VCaP (cell line): ENCODE measurements at regions not wholly inside any gene's neighbourhood (a gene's known extent, or its start where the extent isn't known, plus 50 kb on each side); places are given as distances from the start of the nearest gene placed in this dataset.

Experiments
- H3K27ac ChIP-seq: fragments of 450-650 bp; 2 replicates; pipeline ENCODE4 v1.5.1; 2017
- TF ChIP-seq, protein P1 (sequence below): fragments of 450-650 bp; conservative IDR thresholded peaks from 2 replicates; pipeline ENCODE4 v1.5.1; 2017; ENCODE audit warnings: mild to moderate bottlenecking, moderate library complexity

DNA sequence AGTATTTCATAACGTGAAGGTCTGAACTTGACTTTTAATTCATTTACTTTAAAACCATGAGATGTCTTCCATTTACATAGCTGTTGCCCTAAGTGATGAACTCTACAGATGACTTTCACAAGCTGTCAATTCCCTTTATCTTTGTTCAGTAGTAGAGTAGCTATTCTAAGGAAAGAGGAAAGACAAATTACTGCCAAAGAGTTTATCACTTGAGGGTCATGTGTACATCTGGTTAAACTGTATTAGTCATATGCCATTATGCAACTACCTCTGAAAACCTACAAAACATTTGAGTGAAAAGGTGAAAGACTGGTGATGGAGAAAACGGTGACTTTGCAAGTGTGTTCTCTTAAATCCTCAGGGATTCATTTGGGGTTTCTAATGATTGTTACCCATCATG is 763.9 kb downstream of the TMEM182 start:
- no peak overlapping the region for H3K27ac ChIP-seq
- TF ChIP-seq, protein P1, sequence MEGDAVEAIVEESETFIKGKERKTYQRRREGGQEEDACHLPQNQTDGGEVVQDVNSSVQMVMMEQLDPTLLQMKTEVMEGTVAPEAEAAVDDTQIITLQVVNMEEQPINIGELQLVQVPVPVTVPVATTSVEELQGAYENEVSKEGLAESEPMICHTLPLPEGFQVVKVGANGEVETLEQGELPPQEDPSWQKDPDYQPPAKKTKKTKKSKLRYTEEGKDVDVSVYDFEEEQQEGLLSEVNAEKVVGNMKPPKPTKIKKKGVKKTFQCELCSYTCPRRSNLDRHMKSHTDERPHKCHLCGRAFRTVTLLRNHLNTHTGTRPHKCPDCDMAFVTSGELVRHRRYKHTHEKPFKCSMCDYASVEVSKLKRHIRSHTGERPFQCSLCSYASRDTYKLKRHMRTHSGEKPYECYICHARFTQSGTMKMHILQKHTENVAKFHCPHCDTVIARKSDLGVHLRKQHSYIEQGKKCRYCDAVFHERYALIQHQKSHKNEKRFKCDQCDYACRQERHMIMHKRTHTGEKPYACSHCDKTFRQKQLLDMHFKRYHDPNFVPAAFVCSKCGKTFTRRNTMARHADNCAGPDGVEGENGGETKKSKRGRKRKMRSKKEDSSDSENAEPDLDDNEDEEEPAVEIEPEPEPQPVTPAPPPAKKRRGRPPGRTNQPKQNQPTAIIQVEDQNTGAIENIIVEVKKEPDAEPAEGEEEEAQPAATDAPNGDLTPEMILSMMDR: no peak

DNA sequence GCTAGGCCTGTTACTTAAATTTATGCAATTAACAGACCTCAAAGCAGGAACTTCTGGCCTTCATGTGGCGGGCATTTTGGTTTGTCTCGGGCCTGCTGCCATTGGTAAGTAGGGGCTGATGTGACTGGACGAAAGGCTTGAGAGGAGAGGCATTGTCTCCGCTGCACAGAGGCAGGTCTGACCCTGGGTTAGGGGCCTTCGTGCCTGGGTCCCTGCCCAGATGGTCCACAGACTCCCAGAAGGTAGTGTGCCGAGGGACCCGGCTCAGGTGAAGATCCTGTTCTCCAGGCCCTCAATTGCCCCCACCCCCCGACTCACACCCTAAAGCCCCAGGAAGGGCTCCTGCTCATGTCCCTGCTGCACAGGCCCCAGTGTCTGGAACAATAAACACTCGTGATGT is 764.9 kb downstream of the TMEM182 start:
- H3K27ac ChIP-seq: no peak overlapping the region
- TF ChIP-seq, protein P1: no peak

DNA sequence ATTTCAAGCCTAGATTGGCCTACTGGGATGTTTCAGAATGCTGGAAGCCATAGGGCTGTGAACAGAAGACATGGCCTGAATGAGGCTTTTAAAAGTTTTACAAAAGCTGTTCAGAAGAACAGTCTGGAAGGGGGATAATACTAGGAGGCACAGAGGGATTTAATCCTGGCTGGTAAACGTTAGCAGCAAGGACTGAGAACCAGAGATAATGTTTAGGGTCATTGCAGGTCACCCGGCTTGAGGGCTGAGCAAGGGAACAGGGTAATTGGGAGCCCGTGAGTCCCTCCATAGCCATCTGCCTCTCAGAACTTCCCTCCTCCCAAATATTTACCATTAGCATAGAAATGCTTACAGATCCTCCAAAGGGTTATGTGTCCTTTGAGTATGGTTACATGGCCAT is 765.4 kb downstream of the TMEM182 start:
- H3K27ac ChIP-seq: no peak overlapping the region
- TF ChIP-seq, protein P1: no peak

GRCh38 chr2:103529798-103530502 is 768.1 kb downstream of the TMEM182 start:
- no peak overlapping the region for H3K27ac ChIP-seq
- TF ChIP-seq, protein P1: no peak

GRCh38 chr2:103552775-103553174 is 790.9 kb downstream of the TMEM182 start:
- TF ChIP-seq, protein P1: no peak
- no peak overlapping the region for H3K27ac ChIP-seq

DNA sequence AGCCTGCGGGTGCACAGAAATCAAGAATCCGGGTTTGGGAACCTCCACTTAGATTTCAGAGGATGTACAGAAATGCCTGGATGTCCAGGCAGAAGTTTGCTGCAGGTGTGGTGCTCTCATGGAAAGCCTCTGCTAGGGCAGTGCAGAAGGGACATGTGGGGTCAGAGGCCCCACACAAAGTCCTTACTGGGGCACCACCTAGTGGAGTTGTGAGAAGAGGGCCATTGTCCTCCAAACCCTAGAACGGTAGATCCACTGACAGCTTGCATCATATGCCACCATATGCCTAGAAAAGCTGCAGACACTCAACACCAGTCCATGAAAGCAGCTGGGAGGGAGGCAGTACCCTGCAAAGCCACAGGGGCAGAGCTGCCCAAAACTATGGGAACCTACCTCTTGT is 833.0 kb downstream of the TMEM182 start:
- H3K27ac ChIP-seq: no peak overlapping the region
- TF ChIP-seq, protein P1: no peak

- TF ChIP-seq, protein P1: no peak
- H3K27ac ChIP-seq: no peak overlapping the region
These were observed 843.4 kb downstream of the TMEM182 start for GRCh38 chr2:103605071-103605780.
